GM21737 (cell line): ENCODE measurements at regions not wholly inside any gene's neighbourhood (a gene's known extent, or its start where the extent isn't known, plus 50 kb on each side); places are given as distances from the start of the nearest gene placed in this dataset.

Experiments used
- ATAC-seq: cut with Tn5 transposase; IDR thresholded peaks from one replicate; pipeline ENCODE4 v1.9.1; 2021; ENCODE audit warnings: mild to moderate bottlenecking, moderate library complexity; ENCODE audit not compliant: unreplicated experiment

DNA sequence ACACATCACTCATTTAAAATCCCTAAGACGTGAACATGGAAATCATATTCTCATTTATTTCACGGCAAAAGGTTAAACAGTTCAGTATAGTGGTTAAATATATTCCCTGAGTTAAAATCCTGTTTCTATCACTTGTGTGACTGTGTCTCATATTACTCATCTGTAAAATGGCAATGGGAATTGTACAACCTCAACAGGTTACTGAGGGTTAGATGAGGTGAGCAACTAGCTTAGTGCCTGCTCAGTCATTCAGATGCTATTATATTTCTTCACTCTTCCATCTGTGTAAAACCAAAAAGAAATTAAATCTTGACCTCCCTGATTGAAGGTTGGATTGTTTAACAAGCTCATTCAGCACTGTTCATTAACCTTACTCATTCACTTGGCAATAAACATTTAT, 212.4 kb upstream of the STK17B start:
- no peak for ATAC-seq

DNA sequence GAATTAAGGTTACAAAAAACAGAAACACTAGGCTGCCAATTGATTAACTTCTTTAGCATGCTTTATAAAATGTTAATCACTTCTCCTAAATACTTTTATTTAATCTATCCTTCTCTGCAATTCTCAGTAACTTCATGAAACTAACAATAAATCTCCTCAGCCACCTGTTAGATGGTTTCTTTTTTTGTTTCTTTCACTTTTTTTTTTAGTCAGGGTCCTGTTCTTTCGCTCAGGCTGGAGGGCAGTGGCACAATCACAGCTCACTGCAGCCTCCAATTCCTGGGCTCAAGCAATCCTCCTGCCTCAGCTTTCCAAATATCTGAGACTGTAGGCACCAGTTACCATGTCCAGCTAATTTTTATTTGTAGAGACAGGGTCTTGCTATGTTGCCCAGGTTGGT, 213.4 kb upstream of the STK17B start:
- no peak for ATAC-seq

DNA sequence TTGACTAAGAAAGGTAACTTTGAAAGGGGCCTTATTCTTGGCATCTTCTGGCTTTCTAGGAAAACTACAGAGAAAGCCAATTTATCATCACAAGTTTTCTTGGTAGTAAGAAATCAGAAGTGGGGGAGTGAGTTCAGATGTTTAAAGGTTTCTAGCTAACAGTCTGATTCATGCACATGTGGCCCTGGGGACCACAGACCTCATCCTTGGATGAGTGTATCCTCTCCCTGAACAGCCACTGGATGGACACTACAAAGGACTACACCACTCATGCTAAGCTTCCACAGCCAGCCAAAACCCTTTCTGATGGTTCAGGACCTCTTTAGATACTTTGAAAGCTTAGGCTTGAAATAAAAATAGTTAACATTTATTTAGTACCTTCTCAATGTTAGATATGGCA, 218.3 kb upstream of the STK17B start:
- no peak for ATAC-seq

DNA sequence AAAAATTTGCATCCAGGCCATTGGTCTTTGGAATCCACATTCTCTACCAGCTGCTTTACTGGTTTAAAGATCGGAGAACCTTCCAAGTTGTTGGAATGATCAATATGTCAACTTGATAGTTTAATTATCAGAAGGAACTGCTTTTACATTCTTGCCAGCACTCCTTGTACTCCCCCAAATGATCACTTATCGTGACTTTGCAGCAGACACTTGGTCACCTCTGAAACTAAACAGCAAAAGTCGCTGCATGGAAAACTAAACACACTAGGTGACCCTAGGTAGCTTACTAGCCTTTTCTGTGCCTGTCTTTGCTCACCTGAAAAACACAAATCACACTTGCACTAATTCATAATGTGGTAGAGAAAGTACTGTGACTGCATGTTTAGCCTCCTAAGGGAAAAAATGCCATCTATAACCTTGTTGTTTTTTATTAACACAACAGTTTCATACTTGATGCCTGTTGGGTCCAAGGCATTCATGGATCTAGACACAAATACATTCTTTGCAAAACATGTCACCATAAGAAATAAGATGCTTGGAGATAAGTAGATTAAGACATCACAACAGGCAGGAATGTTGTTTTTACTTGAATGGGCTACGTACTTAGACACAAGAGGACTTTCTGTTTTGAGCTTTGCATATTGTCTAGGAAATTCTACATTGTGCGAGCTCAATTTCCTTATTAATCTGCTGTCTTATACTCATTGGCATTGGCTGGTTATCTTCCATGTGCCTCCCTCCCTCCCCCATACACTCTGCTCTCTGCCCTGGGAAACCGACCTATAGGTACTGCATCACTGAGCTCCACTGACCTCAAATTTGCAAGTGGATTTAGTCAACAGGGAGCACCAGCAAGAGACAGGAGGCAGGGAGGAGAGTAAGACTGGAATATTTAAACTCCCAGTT, 219.1 kb upstream of the STK17B start:
- no peak for ATAC-seq

DNA sequence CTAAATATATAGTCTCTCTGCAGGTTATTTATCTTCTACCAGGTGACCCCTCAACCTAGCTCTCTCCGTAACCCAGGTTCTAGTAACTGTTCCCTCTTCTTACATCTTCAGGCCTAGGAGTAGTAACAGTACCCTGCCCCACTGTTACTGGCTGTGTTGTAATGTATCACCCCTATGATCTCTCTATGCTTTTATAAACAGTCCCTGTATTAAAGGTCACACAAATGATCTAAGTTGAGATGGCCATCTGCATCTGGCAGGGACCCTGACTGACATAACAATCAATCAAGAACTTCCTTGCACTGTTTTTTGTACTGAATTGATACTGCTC, 219.7 kb upstream of the STK17B start:
- no peak for ATAC-seq

DNA sequence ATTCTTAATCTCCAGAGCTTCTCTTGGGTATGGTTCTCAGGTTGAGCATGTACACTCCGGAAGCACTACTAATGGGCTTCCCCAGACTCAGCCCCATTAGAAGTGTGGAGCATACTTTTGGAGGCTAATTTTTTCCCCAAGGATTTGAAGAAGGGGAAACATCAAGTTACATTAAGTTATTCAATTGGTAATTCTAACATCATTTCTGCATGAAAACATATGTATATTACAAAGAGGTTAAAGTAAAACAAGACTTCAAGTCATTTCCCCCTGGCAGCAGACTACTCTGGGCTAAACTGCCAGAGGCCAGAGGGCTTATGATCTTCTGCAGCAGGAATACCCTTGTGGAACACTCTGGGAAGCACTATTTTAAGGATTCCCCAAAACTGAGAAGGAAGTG, 227.7 kb upstream of the STK17B start:
- no peak for ATAC-seq

DNA sequence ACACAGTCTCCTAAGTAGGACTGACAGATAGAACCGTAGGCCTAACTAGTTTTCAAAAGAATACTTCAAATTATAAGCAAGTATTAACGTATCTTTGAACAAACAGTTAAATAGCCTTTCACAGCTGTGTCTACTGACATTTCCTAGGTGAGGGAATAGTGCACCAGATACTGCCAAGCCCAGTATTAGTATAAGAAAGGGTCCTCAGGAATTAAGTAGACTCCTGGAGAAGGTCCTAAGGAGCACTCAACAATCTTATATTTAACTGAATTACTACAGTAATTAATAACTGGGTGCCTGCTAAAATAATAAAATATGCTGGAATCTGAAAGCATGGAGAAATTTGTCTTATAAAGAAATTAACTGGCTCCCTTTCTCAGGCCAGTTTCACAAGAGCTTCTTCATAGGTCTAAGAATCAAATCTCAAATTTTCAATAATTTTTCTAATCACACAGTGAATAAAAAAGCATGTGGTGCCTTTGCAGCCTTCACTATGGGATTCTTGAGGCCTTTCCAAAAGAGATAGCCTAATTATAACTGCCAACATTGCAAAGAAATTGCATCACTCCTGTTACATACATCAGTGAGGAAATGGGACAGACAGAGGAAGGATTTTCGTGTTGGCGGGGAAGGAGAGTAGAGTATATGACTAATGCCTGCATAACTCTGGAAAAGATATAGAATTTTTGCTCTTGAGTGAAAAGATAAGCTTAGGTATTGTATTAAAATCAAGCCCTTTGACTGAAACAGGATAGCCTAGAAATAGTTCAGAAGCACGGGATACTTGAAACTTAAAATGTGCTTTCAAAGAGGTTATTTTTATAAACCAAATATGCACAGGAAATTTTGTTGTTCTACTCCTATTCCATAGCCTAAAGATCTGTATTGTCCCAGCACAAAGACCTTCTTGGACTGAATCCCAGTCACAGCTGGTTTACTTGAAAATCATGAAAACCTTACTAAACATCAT, 228.6 kb upstream of the STK17B start:
- no peak for ATAC-seq

DNA sequence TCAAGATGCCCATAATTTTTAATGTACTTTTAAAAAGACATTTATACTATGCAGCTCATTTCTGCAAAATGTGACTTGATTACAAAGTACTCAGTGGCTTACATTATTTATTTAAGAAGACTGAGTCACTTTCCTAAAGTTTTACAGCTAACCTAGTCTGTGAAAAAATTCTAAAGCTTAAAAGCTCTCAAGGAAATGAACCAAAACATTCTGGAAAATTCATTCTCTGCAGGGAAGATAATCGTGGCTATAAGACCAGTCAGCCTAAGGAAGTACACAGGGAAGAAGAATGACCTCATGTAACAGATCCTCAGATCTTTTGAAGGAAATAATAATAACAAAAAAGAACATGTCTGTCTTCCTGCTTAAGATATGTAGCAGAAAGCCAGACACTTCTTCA, 232.1 kb upstream of the STK17B start:
- ATAC-seq: no peak

DNA sequence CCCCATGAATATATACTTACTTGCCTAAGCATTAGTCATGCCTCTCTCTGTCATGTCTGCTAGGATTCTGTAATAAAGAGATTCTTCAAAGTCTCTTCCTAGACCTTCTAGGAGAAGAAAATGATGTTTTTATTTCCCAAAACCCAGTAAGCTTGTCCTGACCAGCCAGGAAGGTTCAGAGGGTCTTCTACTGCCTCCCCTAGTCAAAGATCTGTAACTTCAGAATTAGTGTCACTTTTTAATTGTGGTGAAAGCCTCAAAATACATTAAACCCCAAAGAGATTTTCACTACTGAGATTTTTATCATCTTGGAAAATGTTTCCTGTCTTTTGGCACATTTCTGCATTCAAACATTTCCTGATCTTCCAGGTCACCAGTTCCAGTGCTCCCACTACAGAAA, 232.9 kb upstream of the STK17B start:
- ATAC-seq: no peak

DNA sequence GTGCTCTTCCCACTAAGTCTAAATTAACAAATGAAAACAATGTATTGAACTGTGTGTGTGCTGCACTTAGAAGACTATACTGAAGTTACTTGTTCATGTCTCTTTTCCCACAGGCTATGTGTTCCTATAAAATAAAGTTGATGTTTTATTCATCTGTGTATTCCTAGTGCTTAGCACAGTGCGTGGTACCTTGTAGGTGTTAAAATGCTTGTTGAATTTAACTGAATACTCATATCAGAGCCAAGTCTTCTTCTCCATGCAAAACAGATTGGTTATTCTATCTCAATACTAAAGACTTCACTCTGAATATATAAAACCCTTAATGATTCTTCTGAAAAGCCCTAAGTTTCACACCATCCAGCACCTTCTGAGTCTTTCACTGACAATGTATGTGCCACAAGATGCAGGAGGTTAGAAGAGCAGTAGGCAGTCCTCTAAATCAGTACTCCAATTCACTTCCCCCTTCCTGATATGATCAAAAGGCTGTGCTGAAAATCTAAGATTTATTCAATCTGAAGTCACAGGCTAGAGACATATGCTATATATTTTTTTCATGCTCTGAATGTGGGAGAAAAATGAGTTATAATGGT, 231.7 kb upstream of the CCDC150 start:
- no peak for ATAC-seq

DNA sequence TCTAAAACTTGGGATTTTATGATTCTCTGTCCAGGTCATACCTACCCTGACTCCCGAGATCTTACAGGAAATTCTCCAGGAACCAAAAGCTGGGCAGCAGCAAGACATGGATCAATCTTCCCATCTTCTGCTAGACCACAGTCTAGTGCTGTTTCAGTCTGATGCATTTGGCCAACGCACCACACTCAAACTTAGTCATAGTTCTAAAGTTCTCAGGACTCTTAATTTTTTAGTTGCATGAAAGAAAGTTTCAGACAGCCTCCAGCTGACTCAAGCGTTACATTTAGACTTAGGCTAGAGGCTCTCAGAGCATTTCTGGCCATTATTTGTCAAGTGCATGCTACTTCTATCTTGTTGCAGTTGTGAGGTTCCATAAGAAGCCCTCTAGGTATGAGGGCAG, 230.1 kb upstream of the CCDC150 start:
- no peak for ATAC-seq

DNA sequence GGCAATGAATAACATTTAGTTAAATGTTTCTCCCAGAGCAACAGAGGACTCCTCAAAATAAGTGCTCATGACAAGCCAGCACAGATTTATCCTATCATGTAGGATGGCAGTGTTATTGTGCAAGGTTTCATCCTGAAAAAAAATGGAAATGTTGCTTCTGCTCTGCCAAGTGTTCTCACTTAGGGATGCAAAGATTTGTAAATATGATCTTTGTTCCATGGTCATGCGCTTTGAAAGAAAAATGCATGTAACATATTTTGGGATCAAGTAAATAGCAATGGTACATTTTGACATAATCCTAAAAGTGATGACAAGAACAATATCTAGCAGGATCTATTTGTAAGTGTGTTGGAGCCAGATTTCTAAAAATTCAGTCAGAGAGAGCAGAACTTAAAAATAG, 229.5 kb upstream of the CCDC150 start:
- ATAC-seq: no peak

DNA sequence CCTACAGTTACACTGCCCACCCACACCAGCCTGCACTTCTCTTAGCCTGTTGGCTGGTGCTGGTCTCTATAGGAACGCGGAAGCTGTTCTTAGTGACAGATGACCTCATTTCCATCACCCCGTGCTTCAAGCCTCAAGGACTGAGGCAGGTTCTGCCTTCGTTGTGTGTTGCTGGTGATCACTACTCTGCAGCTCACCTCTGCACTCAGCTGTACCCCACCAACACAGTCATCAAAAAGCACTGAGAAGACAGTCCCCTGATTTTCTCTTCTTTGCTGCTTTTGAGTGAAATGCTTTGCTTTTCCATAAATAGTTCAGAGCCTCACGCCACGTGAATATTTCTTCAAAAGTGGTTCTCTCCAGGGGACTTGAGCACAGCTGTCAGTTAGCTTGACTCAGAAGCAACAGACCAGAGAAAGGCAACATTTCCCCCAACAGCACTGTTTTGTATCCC, 225.7 kb upstream of the CCDC150 start:
- ATAC-seq: peak; percentile 81

DNA sequence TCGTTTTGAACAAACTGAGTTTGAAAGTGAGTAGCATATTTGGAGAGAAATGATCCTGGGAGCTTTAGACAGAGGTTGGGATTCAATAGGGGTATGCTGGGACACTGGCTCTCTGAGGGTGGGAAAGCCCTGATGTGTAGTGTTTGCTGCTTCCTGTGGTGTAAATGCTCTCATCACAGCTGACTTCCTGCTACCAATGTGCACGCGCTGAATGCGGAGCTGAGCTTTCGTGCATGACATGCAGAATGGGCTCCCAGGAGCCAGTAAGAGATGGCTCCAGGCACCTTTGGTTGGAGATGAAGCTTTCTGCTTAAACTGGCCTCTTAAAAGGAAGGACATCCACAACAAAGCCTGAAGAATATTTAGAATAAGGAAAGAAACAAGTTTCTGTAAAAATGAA, 224.1 kb upstream of the CCDC150 start:
- peak; percentile 65 for ATAC-seq

DNA sequence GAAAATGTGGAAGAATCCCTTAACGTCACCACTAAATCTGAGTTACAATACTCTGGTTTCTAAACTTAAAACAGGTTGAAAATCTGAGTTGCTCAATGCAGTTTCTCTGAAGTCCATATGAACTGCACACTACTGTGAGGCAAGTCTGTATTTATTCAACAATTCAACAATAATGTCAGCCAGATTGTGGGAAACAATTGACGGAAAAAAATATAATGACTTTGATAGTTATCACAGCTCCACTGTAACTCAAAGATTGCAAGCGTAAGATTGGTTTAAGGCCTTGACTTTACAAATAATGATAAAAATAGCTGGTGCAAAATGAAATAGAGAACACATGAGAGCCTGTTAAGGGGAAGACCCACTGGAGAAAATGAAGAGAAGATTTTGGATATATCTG, 219.4 kb upstream of the CCDC150 start:
- ATAC-seq: no peak

DNA sequence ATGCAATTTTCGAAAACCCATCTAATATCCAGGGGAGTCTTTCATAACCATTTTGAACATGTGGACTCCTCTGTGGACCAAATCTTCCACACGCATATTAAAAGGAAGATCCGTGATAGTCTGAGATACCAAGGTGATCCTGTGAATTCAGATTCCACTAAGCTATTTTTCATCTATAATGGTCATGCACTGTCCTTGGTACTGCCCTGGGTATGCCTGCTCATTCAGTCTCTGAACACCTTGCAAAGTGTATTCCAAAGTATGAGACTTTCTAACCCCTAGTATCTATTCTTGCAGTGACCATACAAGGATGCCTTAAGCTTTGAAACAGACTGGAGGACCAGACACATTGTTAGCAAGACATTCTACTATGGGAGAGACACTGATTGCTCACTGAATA, 217.6 kb upstream of the CCDC150 start:
- ATAC-seq: no peak

DNA sequence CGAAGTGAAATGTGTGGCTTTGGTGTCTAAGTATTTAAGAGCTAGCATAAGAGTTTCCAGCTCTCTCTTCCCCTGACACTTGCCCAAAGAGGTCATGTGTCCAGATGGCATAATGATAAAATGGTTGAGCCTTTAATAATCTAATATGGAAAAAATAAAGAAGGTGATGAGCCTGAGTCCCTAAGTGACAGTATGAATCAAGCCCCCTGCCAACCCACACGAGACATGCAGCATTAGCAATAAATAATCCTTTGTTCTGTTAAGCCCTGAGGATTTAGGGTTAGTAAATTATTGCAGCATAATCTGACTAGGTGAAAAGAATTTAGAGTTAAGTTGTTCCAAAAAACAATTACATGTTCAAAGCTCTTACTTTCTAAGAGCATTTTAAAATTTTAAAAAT, 217.2 kb upstream of the CCDC150 start:
- no peak for ATAC-seq

DNA sequence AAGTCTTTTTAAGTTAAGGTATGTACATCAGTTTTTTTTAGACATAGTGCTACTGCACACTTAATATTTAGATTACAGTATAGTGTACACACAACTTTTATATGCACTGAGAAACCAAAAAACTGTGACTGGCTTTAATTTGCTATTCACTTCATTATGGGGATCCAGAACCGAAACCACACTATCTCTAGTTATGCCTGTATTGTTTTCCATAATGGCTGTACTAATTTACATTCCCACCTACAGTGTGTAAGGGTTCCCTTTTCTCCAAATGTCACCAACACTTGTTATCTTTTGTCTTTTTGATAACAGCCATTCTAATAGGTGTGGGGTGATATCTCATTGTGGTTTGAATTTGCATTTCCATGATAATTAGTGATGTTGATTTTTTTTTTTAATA, 213.4 kb upstream of the CCDC150 start:
- ATAC-seq: no peak

DNA sequence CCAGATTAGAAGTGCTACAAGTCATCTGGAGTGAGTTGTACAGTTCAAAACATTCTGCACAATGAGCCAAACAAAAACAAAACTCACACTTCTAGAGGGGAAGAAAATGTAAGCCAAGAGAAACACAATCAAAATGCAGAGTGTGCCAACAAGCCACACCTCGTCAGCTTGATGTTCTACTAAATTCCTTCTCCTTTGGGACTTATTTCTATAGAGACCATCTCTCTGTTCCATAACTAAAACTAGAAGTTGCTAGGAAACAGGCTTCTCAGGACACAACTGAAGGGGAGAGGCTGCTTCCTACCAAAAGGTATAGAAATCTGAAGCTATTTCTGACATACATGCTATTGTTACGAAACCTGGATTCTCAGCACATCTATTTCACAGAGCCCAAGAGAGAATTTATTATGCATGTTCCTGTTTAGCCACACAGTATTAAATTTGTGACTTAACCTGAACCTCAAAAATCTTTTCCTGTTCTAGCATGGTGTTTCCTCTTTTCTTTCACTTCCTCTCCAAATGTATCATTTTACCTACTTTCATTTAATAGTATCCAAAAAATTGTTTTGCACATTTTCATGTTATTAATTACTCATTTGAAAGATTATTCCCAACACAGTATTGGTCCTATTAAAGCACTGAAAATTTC, 211.4 kb upstream of the CCDC150 start:
- no peak for ATAC-seq

DNA sequence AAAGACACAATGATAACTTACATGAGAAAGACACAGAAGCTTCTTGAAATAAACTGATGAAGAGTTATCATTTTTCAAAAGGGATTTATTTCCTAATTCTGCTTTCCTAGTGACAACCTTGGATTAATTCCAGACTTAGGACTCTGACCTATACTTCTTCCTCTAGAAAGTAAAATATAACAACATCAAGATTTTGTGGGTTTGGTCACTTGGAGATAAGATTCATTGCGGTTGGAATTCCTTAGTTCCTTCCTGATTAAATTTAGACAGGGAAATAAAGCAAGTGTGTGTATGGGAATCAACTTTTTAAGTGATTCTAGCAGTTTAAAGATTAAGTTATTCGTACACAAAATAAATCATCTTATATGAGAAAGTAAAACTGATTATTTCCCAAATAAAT, 208.4 kb upstream of the CCDC150 start:
- no peak for ATAC-seq

DNA sequence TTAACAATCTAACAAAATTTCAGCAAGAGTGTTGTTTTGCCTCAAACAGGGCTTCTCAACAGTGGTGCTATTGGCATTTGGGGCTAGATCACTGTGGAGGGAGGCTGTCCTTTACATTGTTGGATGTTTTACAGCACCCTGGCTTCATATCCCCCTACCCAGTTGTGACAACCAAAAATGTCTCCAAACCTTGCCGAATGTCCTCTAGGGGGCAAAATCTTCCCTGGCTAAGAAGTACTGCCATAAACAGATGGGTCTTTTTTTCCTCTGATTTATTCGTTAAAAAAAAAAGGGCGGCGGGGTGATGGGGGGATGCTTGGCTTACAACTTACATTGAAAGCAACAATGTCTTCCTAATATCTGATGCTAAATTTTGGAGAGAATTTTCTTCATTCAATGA, 207.6 kb upstream of the CCDC150 start:
- ATAC-seq: no peak
